ENCODE measurements at regions not wholly inside any gene's neighbourhood (a gene's known extent, or its start where the extent isn't known, plus 50 kb on each side); places are given as distances from the start of the nearest gene placed in this dataset.
A peak's percentile ranks its signal among the peaks of the same experiment; 100 is the strongest.
"Not testable (repeated sequence)": the region's sequence is repeated elsewhere in the genome, so short reads cannot be mapped to it uniquely, and the experiment has no call there.

DNA sequence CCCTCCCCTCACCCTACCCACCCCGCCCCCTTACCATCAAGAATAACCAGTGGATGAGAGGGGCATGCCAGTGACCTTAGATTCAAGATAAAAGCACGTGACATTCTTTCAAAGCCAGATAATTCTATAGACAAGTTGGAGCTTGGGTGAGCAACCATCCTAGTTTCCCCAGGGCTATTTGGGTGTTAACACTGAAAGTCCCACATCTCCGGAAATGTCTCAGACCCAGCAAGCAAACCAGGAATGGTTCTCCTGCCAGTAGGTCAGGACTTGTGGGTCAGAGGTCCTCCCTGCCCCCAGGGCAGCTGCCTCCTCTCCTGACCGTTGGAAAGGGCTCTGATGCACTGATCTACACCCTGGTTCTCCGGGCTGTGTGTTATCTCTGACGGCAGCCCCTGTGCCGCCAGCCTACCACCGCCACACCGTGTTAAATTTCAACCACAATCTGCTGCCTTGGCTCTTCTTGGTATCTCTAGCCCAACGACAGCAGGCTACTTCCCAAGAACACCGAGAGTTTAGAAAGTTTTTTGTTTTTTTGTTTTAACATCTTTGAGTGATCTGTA is 287.0 kb downstream of the BCL2L11 start:
- peak; percentile 28 for DNase-seq (ENCODE audit: low read depth)
- H3K4me3 ChIP-seq (ENCODE audit: low read depth, low read length), result not testable (repeated sequence)

DNA sequence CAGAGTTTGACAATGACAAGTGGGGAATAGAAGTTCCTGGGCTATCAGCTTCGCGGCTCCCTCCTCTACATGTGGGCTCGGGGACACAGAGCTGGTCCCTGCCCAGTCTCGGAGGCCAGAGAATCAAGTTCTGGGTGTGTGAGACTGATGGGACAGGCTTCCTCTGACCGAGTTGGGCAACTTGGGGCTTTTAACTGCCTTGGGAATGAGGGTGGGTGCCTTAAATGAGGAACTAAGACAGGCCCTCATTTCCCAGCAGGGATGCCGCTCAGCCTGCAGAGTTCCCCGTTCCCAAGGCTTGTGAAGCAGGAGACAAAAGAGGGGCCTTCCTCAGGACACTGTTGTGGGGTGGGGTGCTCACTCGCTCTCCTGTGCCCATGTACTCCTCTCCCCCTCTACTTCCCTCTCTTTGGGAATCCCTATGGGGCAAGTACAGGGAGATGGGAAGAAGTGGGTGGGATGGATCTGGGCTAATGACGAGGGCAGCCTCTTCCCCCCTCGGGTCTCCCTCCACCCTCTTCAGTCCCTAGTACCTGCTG is 290.2 kb downstream of the BCL2L11 start:
- not testable (repeated sequence) for DNase-seq (ENCODE audit: low read depth); H3K4me3 ChIP-seq (ENCODE audit: low read depth, low read length)

DNA sequence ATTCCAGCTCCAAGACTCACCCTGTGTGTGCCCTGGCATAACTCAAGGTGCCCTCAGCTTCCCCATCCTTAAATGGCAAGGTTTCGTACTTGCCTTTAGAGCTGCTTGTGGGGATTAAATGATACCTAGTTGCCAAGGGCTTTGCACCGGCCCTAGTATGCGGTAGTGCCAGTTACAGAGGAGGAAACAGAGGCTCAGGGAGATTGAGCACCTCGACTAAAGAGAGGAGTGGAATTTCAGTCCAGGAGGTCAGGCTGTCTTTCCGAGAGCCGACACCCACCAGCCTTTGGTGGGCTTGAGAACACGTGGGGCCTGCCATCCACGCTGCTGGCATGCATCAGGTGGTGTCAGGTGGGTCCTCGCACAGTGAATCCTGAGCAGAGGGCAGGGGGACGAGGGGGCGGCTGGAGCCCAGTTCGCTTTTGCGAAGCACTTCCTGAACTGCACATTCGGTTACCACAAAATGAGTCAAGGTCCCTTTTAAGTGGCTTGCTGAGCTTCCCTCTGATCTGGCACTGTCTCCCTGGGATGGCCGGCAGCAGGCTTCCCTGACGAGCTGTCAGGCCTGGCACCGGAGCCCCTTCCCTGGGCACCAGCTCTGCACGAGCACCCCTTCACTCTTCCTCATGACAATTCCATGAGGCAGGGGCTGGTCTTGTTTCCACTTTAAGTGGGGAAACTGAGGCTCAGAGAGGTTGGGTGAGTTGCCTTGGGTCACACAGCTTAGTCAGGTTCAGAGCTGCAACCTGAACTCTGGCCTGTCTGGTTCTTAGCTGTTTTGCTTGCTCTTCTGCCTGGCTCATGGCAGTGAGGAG is 291.4 kb downstream of the BCL2L11 start:
- not testable (repeated sequence) for DNase-seq (ENCODE audit: low read depth); H3K4me3 ChIP-seq (ENCODE audit: low read depth, low read length)

DNA sequence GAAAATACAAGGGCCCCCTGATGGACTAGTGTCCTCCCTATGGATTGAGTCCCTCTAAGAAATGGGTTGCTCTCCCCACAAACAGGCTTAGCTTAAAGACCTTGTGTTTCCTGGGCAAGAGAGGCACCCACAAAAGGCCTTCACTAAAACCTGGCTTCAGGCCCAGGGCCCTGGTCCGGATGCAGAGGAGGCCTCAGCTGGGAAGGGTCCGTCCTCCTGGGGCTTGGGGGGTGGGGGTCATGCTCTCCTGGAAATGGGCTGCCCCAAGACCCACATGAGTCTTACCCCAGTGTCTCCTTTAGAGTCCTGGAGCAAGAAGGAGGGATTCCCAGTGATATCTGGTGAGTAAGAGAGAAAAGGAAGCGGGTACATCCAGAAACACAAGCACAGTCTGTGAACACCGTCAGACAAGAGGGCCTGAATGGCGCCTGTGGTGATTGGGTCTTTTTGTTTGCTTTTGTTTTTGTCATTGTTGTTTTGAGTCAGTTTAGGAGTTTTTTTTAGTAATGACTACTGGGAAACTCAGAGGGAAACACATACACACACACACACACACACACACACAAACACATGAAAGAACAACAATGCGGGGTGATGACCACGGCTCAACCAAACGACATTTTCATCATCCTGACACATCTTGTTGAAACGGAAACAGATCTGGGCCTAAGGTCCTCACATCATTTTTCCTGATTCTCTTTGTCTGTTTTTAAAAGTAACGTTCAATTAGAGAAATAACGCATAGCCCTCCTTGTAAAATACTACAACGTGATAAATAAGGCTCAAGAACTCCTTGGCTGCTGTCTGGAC is 292.3 kb downstream of the BCL2L11 start:
- DNase-seq (ENCODE audit: low read depth); H3K4me3 ChIP-seq (ENCODE audit: low read depth, low read length): not testable (repeated sequence)

DNA sequence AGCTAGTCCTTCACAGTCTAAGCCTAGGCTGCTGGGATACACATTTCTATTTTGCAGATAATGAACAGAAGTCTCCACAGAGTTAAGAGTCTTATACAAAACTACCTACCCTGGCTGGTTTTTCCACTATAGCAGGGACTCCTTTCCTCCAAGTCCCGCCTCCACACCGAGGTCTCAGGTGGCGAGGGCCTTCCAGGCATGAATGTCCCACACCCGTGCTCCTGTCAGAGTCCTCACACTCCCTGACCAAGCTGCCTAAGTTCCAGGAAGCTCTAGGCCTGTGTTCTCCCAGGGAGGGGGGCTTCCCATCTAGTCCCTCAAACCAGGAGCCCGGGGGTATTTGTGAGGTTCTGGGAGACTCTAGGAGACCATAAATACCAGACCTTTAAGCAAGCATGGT is 293.2 kb downstream of the BCL2L11 start:
- not testable (repeated sequence) for DNase-seq (ENCODE audit: low read depth); H3K4me3 ChIP-seq (ENCODE audit: low read depth, low read length)

DNA sequence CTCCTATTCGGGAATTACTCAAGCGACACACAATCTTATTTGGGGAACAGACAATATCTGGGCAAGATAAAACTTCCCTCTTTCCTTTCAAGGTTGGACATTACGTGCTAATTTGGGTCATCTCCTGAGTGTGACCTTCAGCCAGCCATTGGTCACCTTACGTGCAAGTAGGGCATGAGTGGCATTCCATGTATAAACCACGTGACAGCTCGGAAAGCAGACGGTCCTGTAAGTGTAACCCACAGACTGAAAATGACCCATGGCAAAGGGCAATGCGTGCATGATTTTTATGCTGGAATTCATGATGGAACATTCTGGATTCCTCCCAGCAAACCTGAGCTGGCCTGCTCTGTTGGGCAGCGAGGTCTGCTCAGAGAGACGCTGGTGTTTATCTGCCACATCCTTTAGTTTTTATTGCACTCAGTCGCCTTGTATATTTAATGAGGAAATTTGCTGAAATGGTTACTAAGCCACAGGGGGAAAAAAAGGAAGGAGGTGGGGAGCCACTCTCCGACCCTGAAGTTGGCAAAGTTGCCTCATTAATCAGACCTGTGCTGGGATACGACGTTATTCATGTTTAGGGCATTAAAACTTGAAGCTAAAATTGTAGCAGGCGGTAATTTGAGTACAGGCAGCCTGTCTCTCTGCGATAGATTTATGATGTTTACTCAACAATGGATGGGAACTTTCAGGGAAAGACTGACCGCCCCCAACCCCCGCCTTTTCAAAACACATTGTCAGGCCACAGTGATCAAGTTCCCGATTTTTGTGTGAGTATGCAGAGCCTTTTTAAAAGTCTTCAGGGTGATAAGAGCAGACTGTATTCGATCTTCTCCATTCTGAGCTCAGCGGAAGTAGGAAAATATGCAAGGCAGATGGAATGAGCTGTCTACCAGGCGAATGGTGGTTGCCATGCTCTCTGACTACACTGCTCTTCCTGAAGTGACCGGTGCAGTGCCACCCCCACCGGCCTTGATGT is 295.3 kb downstream of the BCL2L11 start:
- peak; percentile 41 for DNase-seq (ENCODE audit: low read depth)
- not testable (repeated sequence) for H3K4me3 ChIP-seq (ENCODE audit: low read depth, low read length)

DNA sequence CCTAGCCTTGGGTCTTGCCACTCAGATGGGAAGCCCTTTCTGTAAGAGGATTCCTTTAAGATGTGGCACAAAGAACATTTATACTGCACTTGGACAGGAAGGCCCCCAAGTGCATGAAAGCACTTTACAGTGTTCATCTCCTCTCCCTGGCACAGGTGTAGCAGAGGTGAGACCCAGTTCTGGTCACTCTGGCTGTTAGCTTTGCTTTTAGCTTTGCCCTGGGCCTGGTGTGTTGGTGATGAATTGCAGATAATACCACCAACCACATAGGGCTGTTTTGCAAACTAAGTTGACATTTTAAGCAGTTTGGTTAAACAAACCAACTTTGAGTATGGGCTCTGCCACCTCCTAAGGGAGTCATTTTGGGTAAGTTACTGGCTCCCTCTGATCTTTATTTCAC is 296.3 kb downstream of the BCL2L11 start:
- H3K4me3 ChIP-seq (ENCODE audit: low read depth, low read length), result not testable (repeated sequence)
- DNase-seq (ENCODE audit: low read depth), result peak; percentile 36

DNA sequence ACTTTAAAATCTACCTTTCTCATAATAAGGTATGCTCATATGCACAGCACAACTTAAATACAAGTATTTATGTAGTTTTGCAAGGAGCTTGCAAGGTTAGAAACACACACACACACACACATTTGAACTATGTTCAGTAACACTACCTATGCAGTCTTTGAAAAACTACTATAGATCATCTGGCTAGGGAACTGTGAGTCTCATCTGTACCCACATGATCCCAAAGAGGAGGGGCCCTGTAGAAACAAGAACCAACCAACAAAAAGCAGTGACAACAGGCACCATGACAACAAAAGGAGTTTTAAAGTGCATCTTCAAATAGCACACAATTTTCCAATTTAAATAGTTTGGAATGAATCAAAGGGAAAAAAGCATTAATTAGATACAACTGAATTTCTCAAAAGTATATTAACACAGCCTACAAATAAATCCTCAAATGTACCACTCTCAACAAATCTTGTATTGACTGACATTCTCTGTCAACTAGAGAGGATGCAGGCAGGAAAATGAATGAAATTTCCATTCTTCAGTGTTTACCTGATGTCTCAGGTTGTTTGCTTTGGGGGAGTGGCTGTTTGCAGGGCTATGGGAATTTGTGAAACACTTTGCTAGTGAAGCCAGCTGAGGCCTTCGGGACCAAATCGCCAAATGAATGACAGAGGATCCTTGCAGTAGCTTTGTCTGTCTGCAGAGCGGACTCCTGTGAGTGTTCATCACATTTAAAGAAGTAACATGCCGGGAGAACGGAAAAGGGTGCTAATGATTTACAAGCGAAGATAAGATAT is 297.6 kb downstream of the BCL2L11 start:
- DNase-seq (ENCODE audit: low read depth), result not testable (repeated sequence)

DNA sequence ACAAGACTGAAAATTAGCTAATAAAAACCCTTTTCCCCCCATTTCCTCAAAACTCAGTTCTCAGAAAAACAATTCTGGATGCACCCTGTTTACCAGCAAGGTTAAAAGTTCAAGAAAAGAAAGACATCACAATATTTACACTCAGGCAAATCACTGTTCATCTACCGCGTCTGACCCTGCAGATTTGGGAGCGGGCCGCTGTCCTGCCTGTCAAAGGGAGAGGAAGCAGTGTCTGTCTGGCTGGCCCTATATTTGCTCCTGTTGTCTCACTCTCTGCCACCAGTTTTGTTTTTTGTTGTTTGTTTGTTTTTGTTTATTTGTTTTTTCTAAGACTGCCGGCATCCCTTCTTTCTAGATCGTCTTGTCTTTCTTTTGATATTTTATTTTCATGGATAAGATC is 299.4 kb downstream of the BCL2L11 start:
- not testable (repeated sequence) for H3K4me3 ChIP-seq (ENCODE audit: low read depth, low read length); DNase-seq (ENCODE audit: low read depth)

More for the DNA sequence above, 297.6 kb downstream of the BCL2L11 start:
- not testable (repeated sequence) for H3K4me3 ChIP-seq (ENCODE audit: low read depth, low read length)

DNA sequence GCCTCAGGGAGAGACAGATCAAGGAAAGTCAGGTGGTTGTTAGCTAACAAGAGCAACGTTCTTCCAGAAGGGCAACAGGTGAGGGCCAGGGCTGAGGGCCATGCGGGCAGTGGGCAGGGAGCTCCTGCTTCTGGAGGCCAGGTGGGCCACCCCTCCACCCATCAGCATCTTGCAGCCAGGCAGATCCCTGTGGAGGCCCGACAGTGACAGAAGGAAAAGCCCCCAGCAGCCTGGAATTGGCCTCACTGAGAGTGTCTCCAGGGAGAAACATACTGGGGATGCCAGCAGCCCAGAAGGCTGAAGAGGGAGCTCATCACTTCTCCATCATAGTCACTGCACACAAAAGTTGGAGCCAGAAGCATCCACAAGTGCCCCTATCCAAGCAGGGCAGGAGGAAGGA is 300.1 kb downstream of the BCL2L11 start:
- H3K4me3 ChIP-seq (ENCODE audit: low read depth, low read length); DNase-seq (ENCODE audit: low read depth): not testable (repeated sequence)

DNA sequence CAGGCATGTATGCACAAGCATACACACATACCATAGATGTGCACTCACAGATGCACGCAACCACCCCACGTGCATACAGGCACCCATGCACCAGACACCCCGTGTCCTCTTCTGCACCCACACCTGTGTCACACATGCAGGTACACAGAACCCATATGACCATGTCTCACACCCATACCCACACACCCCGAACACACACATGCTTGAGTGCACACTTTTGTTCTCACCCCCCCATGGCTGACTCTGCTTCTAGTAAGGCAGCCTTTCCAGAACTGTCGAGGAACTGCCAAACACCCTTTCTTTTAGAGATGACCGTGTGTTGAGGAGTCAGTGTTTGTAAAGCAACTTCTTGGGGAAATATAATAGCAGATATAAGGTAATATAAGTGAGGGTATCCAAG is 301.2 kb downstream of the BCL2L11 start:
- H3K4me3 ChIP-seq (ENCODE audit: low read depth, low read length); DNase-seq (ENCODE audit: low read depth): not testable (repeated sequence)

DNA sequence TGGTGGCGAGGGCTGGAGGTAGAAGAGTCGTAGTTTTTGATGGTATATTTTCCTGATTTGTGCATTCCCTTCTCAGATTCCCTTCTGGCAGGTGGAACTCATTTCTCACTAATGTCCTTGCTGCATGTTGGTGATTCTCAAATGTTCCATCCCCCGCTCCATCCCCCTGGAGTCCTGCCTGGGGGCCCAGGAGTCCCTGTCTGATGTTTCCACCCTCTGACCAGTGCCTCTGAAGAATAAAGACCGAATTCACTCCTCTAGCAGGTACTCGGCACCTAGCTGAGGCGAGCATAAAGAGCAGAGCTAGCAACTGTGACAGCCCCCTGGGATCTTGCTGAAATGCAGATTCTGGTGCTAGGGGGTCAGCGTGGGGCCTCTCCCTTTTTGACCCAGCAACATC is 301.8 kb downstream of the BCL2L11 start:
- not testable (repeated sequence) for DNase-seq (ENCODE audit: low read depth); H3K4me3 ChIP-seq (ENCODE audit: low read depth, low read length)

DNA sequence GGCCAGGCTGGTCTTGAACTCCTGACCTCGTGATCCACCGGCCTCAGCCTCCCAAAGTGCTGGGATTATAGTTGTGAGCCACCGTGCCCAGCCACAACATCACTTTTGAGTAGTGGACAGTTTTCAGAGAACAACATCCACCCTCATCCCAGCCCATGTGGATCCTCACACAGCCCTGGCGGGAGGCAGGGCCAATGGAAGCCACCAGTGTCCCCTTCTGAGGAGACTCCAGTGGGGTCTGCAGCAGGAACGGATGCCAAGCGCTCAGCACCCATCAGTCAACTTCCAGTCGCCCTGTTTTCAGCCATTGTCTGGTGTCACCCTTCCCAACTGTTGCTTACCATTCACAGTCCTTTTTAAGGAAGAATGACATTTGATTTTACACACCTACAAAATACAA is 302.5 kb downstream of the BCL2L11 start:
- H3K4me3 ChIP-seq (ENCODE audit: low read depth, low read length); DNase-seq (ENCODE audit: low read depth): not testable (repeated sequence)

DNA sequence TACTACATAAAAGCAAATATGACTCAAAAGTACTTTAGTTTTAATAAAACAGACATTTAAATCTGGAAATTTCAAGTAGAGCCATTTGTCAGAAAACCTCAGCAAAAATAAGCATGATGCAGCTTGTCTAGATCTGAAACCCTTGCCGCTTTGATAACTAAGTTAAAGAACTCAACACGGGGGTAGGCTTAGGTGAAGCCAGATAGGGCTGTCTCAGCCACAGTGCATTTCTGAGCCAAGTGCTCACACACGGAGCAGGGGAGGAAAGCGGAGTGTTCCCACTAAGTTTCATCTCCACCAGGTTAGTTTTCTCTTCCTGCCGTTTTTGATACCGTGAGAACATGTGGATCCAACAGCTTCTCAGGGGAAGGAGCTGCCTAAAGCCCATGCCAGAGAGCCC is 303.5 kb downstream of the BCL2L11 start:
- not testable (repeated sequence) for DNase-seq (ENCODE audit: low read depth); H3K4me3 ChIP-seq (ENCODE audit: low read depth, low read length)

DNA sequence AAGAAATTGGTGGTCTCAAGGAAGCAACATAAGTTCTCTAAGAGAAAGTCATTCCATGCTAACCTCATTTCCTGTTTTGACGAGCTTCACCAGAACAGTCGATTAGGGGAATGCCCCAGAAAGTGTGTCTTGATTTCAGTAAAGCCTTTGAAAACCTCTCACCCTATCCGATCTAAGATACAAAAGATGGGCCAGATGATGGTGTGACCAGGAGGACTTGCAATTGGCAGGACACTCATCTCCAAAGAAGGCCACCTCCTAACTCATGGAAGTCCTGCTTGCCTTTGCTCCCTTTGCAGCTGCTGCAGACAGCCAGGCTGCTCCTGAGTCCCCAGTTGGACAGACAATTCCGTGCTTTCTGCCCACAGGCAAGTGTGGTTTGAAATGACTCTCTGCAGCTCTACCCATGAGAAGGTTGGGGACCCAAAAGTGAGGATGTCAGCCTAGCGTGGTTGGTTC is 304.2 kb downstream of the BCL2L11 start:
- DNase-seq (ENCODE audit: low read depth); H3K4me3 ChIP-seq (ENCODE audit: low read depth, low read length): not testable (repeated sequence)

DNA sequence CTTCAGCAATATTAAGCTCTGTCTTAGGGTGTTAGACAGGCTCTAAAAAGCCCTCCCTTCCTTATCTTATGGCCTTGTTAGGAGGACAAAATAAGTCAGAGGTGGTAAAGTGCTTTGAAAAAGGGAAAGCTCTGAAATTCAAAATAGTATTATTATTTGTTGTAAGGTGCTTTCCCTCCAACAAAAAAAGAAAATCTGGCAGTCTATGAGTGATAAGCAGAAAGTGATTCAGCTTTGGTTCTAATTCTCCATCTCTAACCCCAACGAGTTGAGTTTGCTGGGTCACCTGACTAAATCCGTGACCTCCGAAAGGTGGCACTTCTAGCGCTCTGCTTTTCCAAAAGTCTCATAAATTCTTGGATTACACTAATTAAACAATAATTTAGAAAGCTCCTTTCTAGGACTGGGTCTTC is 305.1 kb downstream of the BCL2L11 start:
- H3K4me3 ChIP-seq (ENCODE audit: low read depth, low read length); DNase-seq (ENCODE audit: low read depth): not testable (repeated sequence)

DNA sequence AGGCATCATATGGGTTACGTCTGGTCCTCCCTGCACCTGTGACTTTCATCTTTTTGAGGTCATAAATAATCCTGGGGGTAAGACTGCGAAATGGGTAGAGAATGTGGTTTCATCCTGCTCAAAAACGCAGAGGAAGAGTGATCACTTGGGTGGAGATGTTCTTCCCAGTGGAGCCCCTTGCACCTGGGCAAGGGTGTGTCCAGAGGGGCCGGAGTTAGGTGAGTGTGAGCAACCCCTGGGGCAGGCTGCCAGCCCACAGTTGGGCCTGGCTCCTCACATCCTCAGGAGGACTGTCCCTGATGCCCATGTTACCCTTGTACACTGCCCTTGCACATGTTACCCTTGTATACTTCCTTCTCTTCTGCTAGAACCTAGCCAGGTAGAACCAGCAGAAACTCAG is 306.6 kb downstream of the BCL2L11 start:
- not testable (repeated sequence) for H3K4me3 ChIP-seq (ENCODE audit: low read depth, low read length); DNase-seq (ENCODE audit: low read depth)

Measured in fibroblast of villous mesenchyme (primary cell).